COR-L47 (cell line): ENCODE measurements at regions not wholly inside any gene's neighbourhood (a gene's known extent, or its start where the extent isn't known, plus 50 kb on each side); places are given as distances from the start of the nearest gene placed in this dataset.

Source experiments
- DNase-seq: peaks from one replicate; lab custom pipeline; 2025; lab: John Stamatoyannopoulos, UW

DNA sequence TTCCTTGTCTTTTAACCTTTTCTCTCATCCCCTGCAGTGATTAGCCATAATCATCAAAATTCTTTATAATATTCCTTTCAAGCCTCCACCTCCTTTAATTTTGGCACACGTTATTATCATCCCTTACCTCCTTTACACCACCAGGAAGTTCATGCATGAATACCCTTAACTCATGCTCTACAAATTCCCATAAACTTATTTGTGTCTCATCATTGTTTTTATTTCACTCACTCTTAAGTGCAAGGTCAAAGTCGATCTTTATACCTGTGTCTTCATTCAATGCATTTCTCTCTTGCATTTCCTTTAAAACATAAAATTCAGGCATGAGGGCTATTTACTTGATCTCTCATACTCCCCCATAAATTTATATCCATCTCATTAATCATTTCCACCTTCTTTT is 1064.6 kb upstream of the CADM2 start:
- DNase-seq, result no peak

DNA sequence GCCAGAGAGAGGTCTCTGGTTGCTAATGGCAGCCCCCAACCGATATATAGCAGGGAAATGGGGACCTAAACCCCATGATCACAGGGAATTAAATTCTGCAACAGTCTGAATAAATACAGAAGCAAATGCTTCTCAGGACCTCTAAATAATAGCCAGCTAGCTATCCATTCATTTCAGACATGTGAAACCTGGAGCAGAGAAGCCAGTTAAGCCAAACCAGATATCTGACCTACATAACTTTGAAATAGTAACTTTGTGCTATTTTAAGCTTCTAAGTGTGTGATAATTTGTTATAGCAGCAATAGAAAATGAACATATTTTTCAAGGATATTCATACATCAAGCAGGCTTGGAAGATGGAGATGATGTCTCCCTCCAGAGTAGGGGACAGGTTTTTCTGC is 1062.9 kb upstream of the CADM2 start:
- no peak for DNase-seq

DNA sequence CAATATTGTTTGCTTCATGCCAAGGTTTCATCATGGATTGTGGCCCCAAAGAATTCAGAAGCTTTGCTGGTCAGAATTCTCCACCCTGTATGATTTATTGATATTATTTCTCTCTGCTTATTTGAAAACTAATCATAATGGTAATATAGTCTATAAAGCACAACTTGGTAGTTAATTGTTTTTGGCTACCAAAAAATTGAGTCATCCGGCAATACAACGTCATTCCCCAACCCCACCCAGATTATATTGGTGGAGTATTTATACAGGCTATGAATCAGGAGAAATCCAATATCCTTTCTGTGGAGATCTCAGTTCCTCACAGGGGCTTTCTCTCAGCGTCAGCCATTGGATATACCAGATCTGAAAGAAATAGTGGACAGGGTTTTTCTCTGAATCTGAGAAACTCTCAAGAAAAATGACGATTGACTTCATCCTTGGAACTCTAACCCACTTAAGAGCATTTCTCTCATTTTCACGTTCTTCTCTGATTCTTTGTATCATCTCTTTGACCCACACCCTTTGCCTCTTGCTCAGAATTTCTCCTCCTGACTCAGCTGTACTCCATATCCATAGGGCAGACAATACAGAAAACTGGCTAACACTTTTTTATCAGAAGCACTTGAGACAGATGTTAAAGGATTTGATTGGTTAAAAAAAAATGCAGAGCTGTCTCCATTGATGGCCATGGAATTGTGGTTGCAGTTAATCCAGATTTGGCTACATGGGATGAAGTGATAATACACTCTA is 1055.8 kb upstream of the CADM2 start:
- DNase-seq, result no peak

DNA sequence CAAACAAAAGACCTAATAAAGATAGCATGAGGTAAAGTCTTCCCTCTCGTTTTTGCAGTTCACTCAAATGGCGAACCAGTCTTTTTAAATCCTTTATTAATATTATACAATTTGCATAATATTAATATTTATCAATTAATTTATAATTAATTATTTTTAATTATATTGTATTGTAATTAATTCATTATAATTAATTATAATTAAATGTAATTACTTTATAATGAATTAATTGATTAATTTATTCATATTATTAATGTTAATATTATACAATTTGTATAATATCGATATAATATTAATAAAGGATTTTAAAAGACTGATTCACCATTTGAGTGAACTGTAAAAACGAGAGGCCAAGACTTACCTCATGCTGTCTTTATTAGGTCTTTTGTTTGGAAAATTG is 1045.4 kb upstream of the CADM2 start:
- no peak for DNase-seq

DNA sequence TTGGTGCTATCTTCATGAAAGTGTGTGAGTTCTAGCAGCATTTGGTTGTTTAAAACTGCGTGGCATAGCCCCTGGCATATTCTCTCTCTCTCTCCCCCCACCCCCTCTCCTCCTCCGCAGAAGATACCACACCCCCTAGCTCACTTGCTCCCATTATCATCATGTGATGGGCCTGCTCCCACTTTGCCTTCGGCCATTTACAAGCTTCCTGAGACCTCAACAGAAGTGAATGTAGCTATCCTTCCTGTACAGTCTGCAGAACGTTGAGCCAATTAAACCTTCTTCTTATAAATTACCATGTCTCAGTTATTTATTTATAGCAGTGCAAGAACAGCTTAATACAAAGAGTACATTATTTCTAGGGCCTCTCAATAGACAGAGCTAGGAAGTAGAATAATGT is 1032.5 kb upstream of the CADM2 start:
- no peak for DNase-seq

DNA sequence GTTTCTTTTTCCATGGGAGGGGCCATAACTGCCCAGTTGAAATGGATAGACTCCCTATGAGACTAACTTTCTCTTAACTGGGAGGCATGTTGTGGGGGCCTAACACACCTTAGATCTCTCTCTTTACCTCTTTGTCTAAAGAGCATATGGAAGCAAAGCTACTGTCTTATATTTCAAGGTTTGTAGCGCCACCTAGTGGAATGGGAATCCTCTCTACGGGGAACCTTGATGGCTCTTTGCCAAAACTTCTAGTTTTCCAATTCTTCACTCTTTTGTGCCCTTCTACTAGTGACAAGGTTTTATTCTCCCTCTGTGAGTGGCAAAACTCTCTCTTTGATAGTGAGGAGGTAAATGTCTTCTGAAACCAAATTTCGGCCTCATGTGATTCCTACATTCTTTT is 1030.4 kb upstream of the CADM2 start:
- DNase-seq, result no peak

DNA sequence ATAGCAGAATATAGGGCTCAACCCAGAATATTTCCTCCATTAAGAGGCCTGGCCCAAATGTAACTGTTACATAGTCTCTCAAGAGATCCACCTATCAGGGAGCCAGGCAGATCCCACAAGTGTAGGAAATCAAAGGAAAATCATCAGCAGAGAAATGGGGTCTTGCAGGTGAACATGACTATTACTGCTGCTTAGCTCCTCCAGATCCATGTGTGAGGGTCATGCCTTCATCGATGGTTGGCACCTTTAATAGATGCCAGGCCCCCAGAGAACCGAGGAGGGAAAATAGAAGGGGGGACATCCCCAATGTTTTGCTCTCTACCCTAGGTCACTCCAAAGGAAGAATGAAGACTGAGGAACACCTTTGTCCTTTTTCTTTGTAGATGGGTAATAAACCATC is 1029.9 kb upstream of the CADM2 start:
- DNase-seq, result no peak

DNA sequence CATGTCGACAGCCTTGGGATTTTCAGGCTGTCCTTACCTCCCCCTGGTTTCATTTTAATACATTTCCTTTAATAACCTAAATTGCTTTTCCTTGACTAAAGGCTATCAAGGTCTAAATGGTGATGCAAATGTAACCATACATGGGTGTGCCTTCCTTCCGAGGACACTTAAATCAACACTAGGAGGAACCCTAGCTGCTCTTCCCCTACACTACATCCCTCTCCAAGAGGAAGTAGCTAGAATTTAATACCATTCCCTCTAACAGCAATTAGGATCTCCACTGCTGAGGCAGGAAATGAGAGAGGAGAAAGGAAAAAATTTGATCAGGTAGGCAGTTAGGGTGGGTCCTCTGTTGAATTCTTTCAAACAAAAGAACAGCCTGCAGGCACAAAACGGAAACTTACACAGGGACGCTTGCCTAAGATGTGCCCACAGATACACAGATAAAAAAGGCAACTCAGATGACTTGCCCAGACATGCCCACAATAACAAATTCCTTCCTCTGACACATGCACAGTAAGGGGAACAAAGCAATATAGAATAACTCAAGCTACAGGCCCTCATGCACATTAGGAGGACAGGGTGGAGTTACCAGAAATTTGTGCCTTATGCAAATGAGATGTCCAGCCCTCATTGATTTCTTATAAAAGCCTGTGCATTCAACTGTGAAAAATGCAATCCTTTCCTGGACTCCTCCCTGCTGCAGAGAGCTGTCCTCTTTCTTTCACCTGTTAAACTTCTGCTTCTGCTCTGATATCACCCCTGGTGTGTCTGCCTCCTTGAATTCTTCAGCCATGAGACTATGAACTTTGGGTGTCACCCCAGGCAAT is 1024.4 kb upstream of the CADM2 start:
- DNase-seq, result peak; percentile 24

DNA sequence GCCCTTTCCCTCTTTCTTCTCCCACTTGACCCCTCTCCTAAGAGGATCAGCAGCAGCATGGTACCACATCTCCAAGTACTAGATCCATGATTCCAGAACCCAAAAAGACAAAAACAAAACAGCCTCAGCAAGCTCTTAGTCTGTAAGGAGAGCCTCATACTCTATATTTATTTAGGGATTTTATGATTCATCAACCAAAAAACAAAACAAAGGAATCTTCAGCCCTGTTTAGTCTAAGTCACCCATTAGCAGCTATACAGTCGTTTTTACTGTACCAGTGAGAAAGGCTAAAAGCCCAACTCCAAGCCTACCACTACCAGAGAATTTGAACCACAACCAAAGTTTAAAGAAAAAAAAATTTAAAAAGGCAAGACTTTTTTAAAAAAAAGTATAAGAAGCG is 1020.3 kb upstream of the CADM2 start:
- DNase-seq, result no peak

DNA sequence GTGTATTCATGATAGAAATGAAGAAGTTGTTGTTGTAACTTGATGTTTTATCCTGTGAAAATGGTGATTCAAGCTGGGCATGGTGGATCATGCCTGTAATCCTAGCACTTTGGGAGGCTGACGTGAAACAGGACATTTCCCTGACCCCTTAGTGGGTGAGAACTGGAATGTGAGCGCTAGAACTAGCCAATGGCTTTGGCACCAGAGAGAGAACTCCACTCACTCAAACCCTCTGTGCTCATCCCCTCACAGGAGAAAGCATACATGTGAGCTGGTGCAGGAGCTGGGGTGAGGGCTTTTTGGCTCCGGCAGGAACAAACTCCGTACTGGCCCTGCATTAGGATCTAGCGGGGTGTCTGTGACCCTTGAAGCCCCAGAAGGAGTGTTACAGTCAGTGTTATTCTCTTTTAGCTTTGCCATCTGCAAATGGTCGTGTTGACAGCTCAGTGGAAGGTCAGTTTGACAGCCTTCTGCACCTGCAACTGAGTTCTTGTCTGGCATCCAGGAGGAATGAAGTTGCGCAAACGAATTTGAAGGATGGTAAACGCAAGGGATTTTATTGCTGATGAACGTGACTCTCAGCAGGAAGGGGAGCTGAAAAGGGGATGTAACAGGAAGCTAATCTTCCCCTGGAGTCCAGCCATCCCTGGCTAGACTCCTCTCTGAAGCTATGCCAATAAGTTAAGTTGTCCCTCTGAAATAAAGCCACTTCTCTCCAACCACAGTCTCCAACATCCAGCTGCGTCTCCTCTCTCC is 1016.6 kb upstream of the CADM2 start:
- DNase-seq, result no peak

DNA sequence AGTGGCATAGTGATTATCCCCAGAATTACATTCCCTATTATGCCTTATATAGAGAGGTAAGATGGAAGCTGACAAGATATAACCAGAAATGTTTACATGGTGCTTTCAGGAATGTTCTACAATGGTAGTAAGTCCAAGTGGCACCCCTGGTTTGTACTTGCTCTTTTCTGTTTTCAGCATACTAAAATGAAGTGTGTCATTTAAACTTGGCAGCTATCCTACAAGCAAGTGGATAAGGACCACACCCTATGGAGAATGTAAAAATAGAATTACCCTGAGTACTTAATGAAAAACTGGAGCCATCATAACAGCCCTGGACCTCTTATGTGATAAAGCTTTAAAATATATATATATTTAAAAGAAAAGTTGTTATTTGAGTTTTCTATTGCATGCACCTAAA is 1012.7 kb upstream of the CADM2 start:
- no peak for DNase-seq

DNA sequence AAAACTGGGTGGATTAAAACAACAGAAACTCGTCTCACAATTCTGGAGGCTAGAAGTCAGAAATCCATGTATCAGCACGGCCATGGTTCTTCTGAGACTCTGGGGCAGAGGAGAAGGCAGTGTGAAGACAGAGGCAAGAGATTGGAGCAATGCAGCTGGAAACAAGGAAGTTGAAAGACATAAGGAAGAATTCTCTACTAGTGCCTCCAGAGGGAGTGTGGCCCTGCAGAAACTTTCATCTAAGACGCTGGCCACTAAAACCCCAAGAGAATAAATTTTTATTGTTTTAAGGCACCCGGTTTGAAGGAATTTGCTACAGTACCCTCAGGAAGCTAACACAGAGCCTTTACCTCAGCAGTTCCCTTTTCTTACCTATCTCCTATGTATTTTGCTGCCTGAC is 1012.2 kb upstream of the CADM2 start:
- DNase-seq, result no peak

DNA sequence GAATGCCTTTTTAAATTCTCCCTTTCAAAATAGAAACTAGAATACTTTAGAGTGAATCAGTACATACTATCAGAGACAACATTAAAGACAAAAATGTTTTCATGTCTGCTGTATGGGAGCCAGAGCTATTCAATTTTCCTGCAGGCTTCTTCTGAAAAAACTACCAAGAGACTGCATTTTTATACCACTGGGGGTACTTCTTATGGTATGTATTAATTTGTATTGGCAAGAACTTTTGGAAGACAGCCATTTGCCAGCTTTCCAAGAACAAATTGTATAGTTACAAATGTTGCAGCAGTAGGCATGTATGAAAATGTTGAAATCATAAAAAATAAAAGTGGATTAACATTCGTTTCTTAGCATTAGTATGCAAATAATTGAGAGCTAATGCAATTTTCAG is 1010.0 kb upstream of the CADM2 start:
- no peak for DNase-seq

DNA sequence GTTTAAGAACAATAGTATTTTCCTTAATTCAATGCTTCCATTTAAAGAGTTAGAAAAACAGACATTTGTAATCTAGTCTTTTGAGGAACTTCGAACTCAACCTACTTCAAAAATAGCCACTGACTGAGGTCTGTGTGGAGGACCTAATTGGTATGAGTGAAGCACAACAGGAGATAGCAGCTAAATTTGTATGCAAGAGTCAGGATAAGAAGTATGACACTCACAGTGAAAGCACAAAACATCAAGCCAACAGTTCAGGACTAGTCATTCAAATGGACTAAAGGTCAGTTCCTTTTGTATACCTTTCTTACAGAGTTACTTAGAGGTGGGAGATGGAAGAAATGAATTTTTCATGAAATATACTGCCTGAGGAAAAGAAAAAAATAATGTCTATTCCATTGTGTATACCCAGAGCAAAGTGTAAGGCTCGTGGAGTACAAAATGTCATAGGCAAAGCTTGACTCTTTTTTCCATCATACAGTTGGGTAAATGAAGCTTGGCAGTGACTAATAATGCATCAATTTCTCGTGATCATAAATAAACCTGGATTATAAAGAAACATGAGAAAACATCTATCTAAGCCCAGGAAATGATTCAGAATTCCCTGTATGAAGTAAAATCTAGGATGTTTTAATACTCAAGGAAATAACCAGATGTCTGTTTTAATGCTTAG is 1005.2 kb upstream of the CADM2 start:
- DNase-seq, result no peak

DNA sequence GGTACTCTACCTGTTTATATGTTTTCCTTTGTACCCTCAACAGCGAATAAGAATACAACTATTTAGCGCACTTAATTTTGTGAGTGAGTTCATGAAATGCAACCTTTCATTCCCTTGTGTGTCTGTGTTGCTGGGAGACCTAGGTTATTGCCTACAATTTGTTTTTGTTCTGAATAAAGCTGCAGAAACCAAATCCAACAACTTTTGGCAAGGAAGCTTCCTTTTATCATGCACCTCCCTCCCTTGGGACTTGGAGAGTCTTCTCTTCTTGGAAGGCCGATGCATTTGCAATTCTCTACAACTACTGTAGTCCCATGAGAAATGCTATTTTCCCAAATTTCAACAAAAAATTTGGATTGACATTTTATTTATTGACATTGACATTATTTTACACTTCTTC is 1002.4 kb upstream of the CADM2 start:
- DNase-seq, result no peak

DNA sequence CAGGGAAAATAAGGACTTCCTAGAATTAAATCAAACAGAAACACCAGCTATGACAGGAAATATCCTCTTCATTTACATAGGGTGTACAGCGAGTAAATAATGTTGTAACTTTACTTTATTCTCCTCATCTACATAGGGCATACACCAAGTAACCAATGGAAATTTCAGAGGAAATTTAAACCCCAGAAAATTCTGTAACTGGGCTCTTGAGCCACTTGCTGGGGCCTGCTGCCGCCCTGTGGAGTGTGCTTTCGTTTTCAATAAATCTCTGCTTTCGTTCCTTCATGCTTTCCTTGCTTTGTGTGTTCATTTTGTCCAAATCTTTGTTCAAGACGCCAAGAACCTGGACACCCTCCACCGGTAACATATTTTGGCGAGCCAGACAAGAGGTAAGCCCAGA is 990.4 kb upstream of the CADM2 start:
- no peak for DNase-seq

DNA sequence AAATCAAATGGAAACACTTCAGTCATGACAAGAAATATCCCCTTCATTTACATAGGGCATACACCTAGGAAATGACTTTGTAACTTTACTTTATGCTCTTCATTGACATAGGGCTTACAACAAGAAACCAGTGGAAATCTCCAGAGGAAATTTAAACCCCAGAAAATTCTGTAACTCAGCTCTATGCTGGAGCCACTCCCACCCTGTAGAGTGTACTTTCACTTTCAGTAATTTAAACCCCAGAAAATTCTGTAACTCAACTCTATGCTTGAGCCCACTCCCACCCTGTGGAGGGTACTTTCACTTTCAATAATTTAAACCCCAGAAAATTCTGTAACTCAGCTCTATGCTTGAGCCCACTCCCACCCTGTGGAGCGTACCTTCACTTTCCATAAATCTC is 987.1 kb upstream of the CADM2 start:
- DNase-seq, result no peak

DNA sequence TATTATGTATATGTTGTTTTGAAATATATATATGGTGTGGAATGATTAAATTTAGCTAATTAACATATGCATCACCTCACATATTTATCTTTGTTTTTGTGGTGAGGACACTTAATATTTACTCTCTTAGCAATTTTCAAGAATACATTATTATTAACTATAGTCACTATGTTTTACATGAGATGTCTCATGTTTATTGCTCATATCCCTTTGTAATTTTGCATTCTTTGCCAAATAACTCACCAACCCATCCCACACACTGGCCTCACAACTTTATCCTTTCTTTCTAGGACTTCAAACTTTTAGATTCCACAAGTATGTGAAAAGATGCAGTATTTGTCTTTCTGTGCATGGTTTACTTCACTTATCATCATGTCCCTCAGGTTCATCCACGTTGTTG is 950.2 kb upstream of the CADM2 start:
- no peak for DNase-seq

DNA sequence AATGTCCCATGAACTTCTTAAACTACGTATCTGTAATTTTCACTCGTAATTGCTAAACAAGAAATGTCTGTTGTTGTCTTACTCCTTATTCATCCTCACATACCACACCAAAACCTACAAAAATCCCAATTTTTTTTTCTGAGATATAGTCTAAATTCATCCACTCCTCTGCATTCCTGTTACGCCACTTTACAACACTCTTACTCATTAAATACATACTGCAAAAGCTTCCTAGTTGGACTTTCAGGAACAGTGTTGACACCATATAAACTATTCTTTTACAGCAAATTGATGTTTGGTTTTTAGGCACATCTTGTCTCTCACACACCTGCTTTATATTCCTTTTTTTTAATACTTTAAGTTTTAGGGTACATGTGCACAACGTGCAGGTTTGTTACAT is 934.9 kb upstream of the CADM2 start:
- no peak for DNase-seq

DNA sequence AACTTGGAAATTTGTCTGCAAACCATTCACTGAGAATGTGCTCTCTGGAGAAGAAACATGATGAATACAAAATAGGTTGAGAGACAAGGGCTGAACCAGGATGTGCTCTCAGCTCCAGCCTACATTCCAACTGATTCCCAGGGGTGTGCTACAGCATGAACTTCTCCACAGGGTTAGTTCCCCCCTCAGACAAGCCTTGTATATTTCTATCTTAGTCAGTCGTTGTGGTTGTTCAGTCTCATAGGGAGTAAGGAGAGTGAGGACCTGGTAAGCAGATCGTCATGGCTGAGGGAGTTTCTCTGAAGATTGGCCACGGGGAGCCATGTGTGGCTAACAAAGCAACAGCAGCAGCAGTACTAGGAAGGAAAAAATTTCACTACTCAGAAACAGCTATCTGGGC is 919.7 kb upstream of the CADM2 start:
- DNase-seq, result no peak

DNA sequence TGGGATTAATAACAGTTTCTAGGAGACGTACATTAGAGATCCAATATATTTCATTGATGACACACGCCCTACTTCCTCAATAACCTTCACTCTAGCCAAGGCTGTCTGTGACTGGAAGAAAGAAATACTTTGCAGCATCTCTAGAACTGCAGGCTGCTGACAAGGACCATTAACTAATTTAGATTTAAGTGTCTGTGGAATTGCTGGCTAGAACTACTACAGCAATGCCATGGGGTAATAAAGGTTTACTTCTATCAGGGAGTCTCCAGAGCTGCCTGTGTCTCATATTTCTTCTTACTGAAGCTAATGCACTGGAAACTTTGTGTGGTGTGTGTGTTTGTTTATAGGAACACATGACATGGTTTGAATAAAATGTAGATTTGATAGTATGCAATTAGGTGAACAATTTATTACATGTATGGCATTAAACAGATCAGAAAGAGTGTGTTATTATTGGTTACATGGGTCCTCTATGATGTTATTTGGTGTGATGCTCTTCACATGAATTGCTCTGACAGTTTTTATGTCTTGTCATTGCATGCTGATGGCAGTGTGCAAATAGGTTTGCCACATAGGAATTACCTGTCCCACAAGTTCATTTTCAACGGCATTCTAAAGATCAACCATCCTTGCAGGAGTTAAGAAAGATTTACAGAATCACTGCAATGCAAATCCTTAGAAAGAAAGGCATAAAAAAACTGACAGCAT is 916.2 kb upstream of the CADM2 start:
- no peak for DNase-seq

DNA sequence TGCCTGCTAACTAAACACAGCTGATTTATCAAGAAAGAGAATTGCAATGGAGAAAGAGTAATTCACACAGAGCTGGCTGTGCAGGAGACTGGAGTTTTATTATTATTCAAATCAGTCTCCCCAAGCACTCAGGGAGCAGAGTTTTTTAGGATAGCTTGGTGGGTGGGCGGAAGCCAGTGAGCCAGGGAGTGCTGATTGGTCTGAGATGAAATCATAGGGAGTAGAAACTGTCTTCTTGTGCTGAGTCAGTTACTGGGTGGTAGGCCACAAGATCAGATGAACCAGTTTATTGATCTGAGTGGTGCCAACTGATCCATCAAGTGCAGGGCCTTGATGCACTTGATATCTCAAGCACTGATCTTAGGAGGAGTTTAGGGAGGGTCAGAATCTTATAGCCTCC is 891.9 kb upstream of the CADM2 start:
- DNase-seq, result no peak
